Thoracic aorta (tissue), 2 donors: ENCODE measurements at regions not wholly inside any gene's neighbourhood (a gene's known extent, or its start where the extent isn't known, plus 50 kb on each side); places are given as distances from the start of the nearest gene placed in this dataset.

Experiments used
- ATAC-seq: fragments of 150-250 bp; one replicate; pipeline ENCODE4 v1.8.0; 2017; ENCODE audit warnings: low read depth; ENCODE audit not compliant: insufficient number of reproducible peaks, low FRiP score
- DNase-seq: peaks from one replicate; pipeline ENCODE4 v3.0.0-alpha.2; 2020; ENCODE audit warnings: low spot score
- H3K27ac ChIP-seq, 2 donors: fragments of 200-600 bp; sonication (generic); 1 replicate in 1 of 2; 2 replicates in 1 of 2; pipeline ENCODE4 v1.5.1; 2016; ENCODE audit warnings: mild to moderate bottlenecking in 2 of 2, moderate library complexity in 2 of 2
- H3K27me3 ChIP-seq: fragments of 200-600 bp; sonication (generic); replicated peaks from 2 replicates; pipeline ENCODE4 v1.6.0; 2016; ENCODE audit warnings: mild to moderate bottlenecking; ENCODE audit not compliant: insufficient read depth
- H3K36me3 ChIP-seq: fragments of 200-600 bp; sonication (generic); one replicate; pipeline ENCODE4 v1.5.1; 2016
- H3K4me1 ChIP-seq, 2 donors: fragments of 200-600 bp; sonication (generic); 1 replicate in 1 of 2; 2 replicates in 1 of 2; pipeline versions ENCODE4 v1.5.1 to v1.6.0; 2016; ENCODE audit warnings: low read depth in 2 of 2, mild to moderate bottlenecking in 1 of 2; ENCODE audit not compliant: control insufficient read depth in 1 of 2
- H3K4me3 ChIP-seq: fragments of 200-600 bp; sonication (generic); 2 replicates; pipeline ENCODE4 v1.5.1; 2016; ENCODE audit warnings: mild to moderate bottlenecking
- H3K9me3 ChIP-seq: fragments of 200-600 bp; sonication (generic); 2 replicates; pipeline ENCODE4 v1.5.1; 2016
- TF ChIP-seq, protein P1 (sequence below): fragments of 200-600 bp; sonication (generic); IDR thresholded peaks from one replicate; pipeline ENCODE4 v1.5.1; 2019; ENCODE audit warnings: antibody characterized with exemption

DNA sequence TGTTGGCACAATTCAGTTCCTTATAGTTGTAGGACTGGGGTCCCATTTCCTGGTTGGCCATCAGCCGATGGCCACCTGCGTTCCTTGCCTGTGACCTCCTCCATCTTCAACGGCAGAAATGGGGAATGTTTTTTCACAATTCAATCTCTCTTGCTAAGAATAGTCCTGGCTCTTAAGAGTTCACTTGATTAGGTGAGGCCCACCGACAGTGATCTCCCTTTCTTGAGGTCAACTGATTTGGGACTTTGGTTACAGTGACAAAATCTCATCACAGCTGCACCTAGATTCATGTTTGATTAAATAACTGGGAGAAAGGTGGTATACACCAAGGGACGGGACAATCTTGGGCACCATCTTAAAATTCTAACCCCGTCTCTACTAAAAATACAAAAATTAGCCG lies 139.1 kb upstream of the DTNBP1 start:
- Histone ChIP-seq H3K4me3 (no peak overlapping the region), H3K4me1 (peaks cover 0 to 11% of the 10 kb centered on the region in 2 donors), H3K27me3 (no peaks in the 10 kb centered on the region), H3K27ac (no peak overlapping the region), H3K36me3 (no peaks in the 10 kb centered on the region), H3K9me3 (no peaks in the 10 kb centered on the region)
- no peak for ATAC-seq
- no peak for DNase-seq
- TF ChIP-seq, protein P1, sequence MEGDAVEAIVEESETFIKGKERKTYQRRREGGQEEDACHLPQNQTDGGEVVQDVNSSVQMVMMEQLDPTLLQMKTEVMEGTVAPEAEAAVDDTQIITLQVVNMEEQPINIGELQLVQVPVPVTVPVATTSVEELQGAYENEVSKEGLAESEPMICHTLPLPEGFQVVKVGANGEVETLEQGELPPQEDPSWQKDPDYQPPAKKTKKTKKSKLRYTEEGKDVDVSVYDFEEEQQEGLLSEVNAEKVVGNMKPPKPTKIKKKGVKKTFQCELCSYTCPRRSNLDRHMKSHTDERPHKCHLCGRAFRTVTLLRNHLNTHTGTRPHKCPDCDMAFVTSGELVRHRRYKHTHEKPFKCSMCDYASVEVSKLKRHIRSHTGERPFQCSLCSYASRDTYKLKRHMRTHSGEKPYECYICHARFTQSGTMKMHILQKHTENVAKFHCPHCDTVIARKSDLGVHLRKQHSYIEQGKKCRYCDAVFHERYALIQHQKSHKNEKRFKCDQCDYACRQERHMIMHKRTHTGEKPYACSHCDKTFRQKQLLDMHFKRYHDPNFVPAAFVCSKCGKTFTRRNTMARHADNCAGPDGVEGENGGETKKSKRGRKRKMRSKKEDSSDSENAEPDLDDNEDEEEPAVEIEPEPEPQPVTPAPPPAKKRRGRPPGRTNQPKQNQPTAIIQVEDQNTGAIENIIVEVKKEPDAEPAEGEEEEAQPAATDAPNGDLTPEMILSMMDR, result no peak

DNA sequence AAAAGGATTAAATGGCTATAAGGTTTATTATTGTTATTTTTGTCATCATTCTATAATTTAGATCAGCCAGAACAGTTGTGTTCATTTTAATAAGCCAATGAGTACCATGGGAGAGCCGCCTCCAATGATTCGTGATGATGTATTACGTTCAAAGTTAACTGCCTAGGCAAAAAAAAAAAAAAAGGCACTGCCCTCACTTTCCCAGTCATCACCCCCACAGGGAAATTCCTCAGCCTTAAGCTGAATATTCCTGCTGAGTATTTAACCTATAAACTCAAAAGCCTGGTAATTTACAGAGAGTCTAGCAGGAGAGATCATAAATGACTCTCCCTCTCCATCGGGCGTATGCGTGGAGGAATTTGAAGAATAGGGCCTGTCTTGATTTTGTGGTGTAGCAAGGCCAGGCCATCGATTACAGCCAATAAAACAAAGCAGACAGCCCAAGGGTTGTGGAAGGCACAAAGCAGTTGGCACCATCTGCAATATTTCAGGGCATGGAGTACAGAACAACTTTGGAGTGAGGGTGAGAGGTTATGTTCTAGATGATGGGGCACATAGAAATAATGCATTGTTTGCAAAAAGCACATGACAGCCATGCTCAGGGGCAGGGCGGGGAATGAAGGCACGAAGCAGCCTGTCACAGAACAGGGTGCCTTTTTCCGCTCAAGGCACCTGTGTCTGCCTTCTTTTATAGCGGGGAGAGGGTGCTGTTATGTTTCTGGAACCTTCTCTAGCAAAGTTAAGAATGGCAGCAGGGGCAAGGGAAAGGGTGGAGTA lies 138.2 kb upstream of the DTNBP1 start:
- H3K27ac ChIP-seq, result no peak overlapping the region
- peaks cover 0 to 16% of the 10 kb centered on the region in 2 donors for H3K4me1 ChIP-seq
- no peak overlapping the region for H3K4me3 ChIP-seq
- no peaks in the 10 kb centered on the region for H3K36me3 ChIP-seq
- H3K9me3 ChIP-seq, result no peaks in the 10 kb centered on the region
- DNase-seq (no peak), ATAC-seq (no peak)
- TF ChIP-seq, protein P1, result no peak
- no peaks in the 10 kb centered on the region for H3K27me3 ChIP-seq

DNA sequence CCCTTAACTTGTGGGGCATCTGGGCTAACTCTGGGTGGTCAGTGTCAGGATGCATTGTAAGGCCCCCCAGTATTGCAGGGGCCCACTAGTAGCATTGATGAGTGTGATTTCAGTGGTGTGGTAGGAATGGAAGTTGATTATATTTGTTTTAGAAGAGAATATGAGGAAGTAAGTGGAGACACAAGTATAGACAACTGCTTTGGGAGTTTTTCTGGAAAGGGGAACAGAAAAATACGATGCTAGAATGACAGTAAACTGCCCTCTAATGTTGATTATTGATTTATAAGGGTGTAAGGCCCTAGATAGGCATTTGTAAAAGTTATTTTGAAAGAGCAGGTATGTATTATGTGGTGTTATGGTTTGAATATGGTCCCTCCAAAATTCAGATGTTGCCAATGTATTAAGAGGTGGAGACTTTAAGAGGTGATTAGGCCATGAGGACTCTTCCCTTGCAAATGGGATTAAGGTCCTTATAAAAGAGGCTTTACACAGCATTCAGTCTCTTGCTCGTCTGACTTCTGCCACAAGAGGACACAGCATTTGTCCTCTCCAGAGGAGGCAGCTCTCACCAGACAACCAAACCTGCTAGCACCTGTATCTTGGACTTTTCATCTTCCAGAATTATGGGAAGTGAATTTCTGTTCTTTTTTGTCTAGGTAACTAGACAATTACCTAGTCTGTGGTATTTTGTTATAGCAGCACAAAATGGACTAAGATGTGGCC lies 135.9 kb upstream of the DTNBP1 start:
- H3K27me3 ChIP-seq, result no peaks in the 10 kb centered on the region
- no peak overlapping the region for H3K27ac ChIP-seq
- TF ChIP-seq, protein P1, result no peak
- DNase-seq, result no peak
- H3K36me3 ChIP-seq, result no peaks in the 10 kb centered on the region
- no peak overlapping the region for H3K4me3 ChIP-seq
- H3K4me1 ChIP-seq, result peaks cover 0 to 22% of the 10 kb centered on the region in 2 donors
- no peaks in the 10 kb centered on the region for H3K9me3 ChIP-seq
- ATAC-seq, result no peak

DNA sequence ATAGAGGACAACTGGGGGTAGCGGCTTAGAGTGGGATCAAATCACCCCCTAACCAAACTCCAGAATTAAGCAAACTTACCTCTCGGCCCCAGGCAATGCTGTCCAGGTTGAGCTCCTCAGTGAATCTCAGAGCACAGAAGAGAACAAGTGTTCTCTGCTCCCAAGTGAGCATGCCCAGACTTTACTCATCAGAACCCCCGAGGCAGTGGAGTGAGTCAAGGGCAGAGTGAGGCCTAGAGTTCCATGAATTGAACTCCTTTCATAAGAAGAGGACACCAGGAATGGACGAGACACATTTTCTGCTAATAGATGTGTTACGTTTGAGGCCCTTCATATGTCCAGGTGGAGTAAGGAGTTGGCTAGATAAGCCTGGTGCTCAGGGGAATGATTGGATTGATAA lies 134.0 kb upstream of the DTNBP1 start:
- DNase-seq (no peak), ATAC-seq (no peak)
- H3K4me3 ChIP-seq, result no peak overlapping the region
- H3K4me1 ChIP-seq, result peaks cover 4 to 35% of the 10 kb centered on the region in 2 donors
- no peaks in the 10 kb centered on the region for H3K9me3 ChIP-seq
- TF ChIP-seq, protein P1, result no peak
- no peak overlapping the region for H3K27ac ChIP-seq
- H3K36me3 ChIP-seq, result no peaks in the 10 kb centered on the region
- H3K27me3 ChIP-seq, result no peaks in the 10 kb centered on the region

DNA sequence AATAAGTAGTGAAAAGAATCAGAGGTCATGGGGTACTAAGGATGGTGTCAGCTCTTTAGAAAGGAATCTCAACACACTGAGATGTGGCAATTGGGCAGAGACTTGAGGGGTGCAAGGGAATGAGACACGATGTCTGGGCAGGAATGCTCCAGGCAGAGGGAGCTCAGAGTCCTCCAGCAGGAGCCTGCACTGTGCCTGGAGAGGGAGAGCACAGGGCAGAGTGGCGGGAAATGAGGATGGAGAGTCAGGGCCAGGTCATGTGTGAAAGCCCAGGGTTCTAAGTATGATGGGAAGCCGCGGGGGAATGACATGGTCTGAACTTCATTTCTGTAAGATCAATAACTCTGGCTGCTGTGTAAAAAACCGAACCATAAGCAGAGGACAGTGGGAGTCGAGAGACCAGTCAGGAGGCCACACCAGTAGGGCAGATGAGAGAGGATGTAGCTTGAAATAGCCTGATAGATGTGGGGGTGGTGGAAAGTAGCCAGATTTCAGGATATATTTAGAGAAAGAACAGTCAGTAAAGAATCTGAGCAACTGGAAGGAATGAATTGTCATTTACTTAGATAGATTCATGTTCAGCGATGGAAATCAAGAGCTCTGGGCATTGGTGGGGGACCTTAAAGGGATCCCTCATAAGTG lies 133.4 kb upstream of the DTNBP1 start:
- Histone ChIP-seq H3K4me1 (peaks cover 10 to 41% of the 10 kb centered on the region in 2 donors), H3K27ac (no peak overlapping the region), H3K27me3 (no peaks in the 10 kb centered on the region), H3K4me3 (no peak overlapping the region), H3K36me3 (no peaks in the 10 kb centered on the region), H3K9me3 (no peaks in the 10 kb centered on the region)
- TF ChIP-seq, protein P1, result no peak
- no peak for ATAC-seq
- no peak for DNase-seq
